ENCODE measurements at regions not wholly inside any gene's neighbourhood (a gene's known extent, or its start where the extent isn't known, plus 50 kb on each side); places are given as distances from the start of the nearest gene placed in this dataset.
A peak's percentile ranks its signal among the peaks of the same experiment; 100 is the strongest.

GRCh38 chr19:28292822-28293500 lies 920.0 kb downstream of the UQCRFS1 start:
- Histone ChIP-seq H2AFZ (ENCODE audit: low read length) (no peak overlapping the region), H3K79me1 (ENCODE audit: insufficient read depth, low read depth, low read length, poor library complexity, severe bottlenecking) (no peaks in the 10 kb centered on the region), H4K8ac (replicated peaks; ENCODE audit: insufficient read length, low read depth, low read length) (no peak overlapping the region), H3T11ph (ENCODE audit: low read length) (no peak overlapping the region), H2BK5ac (ENCODE audit: insufficient read length, low read length) (no peak overlapping the region), H4K20me1 (ENCODE audit: control insufficient read depth, insufficient read depth, insufficient read length) (no peaks in the 10 kb centered on the region), H3K27ac (ENCODE audit: insufficient read length, low read depth, low read length) (no peak overlapping the region), H2BK120ac (ENCODE audit: low read depth, low read length, poor library complexity, severe bottlenecking) (no peak overlapping the region), H3K9me3 (ENCODE audit: control insufficient read depth, low read depth, low read length) (no peaks in the 10 kb centered on the region), H3K4ac (ENCODE audit: low read depth, low read length) (no peak overlapping the region), H3K23me2 (ENCODE audit: insufficient read length, low read depth, low read length, poor library complexity, severe bottlenecking) (no peaks in the 10 kb centered on the region), H2BK20ac (ENCODE audit: low read depth, low read length, poor library complexity, severe bottlenecking) (no peak overlapping the region), H3K56ac (ENCODE audit: insufficient read length, low read depth, low read length) (no peak overlapping the region), H4K5ac (ENCODE audit: insufficient read length, low read depth, low read length) (no peak overlapping the region), H3K27me3 (ENCODE audit: insufficient read depth, low read length) (no peaks in the 10 kb centered on the region), H3K4me1 (ENCODE audit: insufficient read depth, low read length) (peaks cover 17% of the 10 kb centered on the region), H2BK12ac (ENCODE audit: insufficient read length, low read depth, low read length) (no peak overlapping the region), H3K79me2 (ENCODE audit: insufficient read depth, low read length) (no peaks in the 10 kb centered on the region), H2AK5ac (ENCODE audit: insufficient read length, low read length) (no peak overlapping the region), H3K23ac (ENCODE audit: insufficient read length, low read depth, low read length) (no peak overlapping the region), H2BK15ac (ENCODE audit: low read depth, low read length) (no peak overlapping the region), H3K4me2 (ENCODE audit: insufficient read depth, insufficient read length, low read length) (no peak overlapping the region), H4K91ac (ENCODE audit: insufficient read length, low read depth, low read length) (no peak overlapping the region), H3K9ac (ENCODE audit: extremely low read depth, insufficient read length, low read length) (no peak overlapping the region), H3K18ac (ENCODE audit: insufficient read length, low read depth, low read length) (no peak overlapping the region), H3K14ac (ENCODE audit: insufficient read depth, low read length) (no peak overlapping the region; the same call in none of the 2 replicates)
- no CpG with 5 or more reads among the region's 10 CpGs for WGBS (ENCODE audit: extremely low coverage, insufficient read length, low lambda C conversion rate)
- peak overlapping the region; percentile 76 to 96 (median 88) for H3K27ac Mint-ChIP-seq
- no peaks in the 10 kb centered on the region; a peak in 1 of 5 replicates for H3K9me3 Mint-ChIP-seq
- H3K4me1 Mint-ChIP-seq = peaks cover 60 to 65% of the 10 kb centered on the region in 2 experiments
- DNase-seq = peak; percentile 52
- H3K36me3 Mint-ChIP-seq (ENCODE audit: insufficient read depth in 1 of 3, low read depth in 3 of 3) = no peaks in the 10 kb centered on the region
- TF ChIP-seq, protein P1, sequence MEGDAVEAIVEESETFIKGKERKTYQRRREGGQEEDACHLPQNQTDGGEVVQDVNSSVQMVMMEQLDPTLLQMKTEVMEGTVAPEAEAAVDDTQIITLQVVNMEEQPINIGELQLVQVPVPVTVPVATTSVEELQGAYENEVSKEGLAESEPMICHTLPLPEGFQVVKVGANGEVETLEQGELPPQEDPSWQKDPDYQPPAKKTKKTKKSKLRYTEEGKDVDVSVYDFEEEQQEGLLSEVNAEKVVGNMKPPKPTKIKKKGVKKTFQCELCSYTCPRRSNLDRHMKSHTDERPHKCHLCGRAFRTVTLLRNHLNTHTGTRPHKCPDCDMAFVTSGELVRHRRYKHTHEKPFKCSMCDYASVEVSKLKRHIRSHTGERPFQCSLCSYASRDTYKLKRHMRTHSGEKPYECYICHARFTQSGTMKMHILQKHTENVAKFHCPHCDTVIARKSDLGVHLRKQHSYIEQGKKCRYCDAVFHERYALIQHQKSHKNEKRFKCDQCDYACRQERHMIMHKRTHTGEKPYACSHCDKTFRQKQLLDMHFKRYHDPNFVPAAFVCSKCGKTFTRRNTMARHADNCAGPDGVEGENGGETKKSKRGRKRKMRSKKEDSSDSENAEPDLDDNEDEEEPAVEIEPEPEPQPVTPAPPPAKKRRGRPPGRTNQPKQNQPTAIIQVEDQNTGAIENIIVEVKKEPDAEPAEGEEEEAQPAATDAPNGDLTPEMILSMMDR (conservative IDR thresholded peaks at IDR 0.05) = no peak
- H3K27me3 Mint-ChIP-seq (ENCODE audit: low read depth) = no peaks in the 10 kb centered on the region
- H3K4me3 Mint-ChIP-seq = peak overlapping the region; percentile 9 to 39; a peak in 2 of 5 replicates
